Bronchial epithelial cell (primary cell): ENCODE measurements at regions not wholly inside any gene's neighbourhood (a gene's known extent, or its start where the extent isn't known, plus 50 kb on each side); places are given as distances from the start of the nearest gene placed in this dataset.

ENCODE experiments used
- DNase-seq: peaks from one replicate; pipeline ENCODE4 v3.0.0-alpha.2; 2010; ENCODE audit warnings: low read depth
- FAIRE-seq: peaks from 2 replicates; lab custom pipeline; 2011; peaks lifted over from hg19 to GRCh38; lab: Jason Lieb, UNC
- H3K27me3 ChIP-seq: 2 replicates; pipeline ENCODE4 v1.5.1; 2011; ENCODE audit warnings: low read length; ENCODE audit not compliant: control insufficient read depth, insufficient read depth
- H3K36me3 ChIP-seq: 2 replicates; pipeline ENCODE4 v1.5.1; 2011; ENCODE audit warnings: low read length; ENCODE audit not compliant: control insufficient read depth, insufficient read depth
- H3K4me3 ChIP-seq: 2 replicates; pipeline ENCODE4 v1.5.1; 2011; ENCODE audit warnings: mild to moderate bottlenecking, low read depth, low read length, control low read depth
- CTCF ChIP-seq: IDR thresholded peaks from 2 replicates; pipeline ENCODE4 v1.5.1; 2011; ENCODE audit warnings: mild to moderate bottlenecking, moderate library complexity, low read length, control low read depth, inconsistent platforms; ENCODE audit not compliant: insufficient read depth, severe bottlenecking

GRCh38 chr10:78729366-78729765 is 339.4 kb upstream of the ZMIZ1 start:
- FAIRE-seq (peak; percentile 36), DNase-seq (no peak)
- no peak for TF ChIP-seq CTCF
- no peak overlapping the region for H3K4me3 ChIP-seq
- H3K27me3 ChIP-seq = peaks cover 24% of the 10 kb centered on the region
- no peaks in the 10 kb centered on the region for H3K36me3 ChIP-seq

- Histone ChIP-seq H3K4me3 (no peak overlapping the region), H3K27me3 (peaks cover 22% of the 10 kb centered on the region), H3K36me3 (no peaks in the 10 kb centered on the region)
- FAIRE-seq (no peak), DNase-seq (no peak)
- no peak for TF ChIP-seq CTCF
Measured at GRCh38 chr10:78729800-78730199, 339.0 kb upstream of the ZMIZ1 start.

GRCh38 chr10:78730754-78731153 is 338.0 kb upstream of the ZMIZ1 start:
- no peak overlapping the region for H3K4me3 ChIP-seq
- H3K36me3 ChIP-seq = no peaks in the 10 kb centered on the region
- TF ChIP-seq CTCF = no peak
- H3K27me3 ChIP-seq = peaks cover 17% of the 10 kb centered on the region
- DNase-seq (no peak), FAIRE-seq (no peak)

GRCh38 chr10:78731675-78732074 is 337.1 kb upstream of the ZMIZ1 start:
- FAIRE-seq = no peak
- Histone ChIP-seq H3K36me3 (no peaks in the 10 kb centered on the region), H3K27me3 (peaks cover 18% of the 10 kb centered on the region), H3K4me3 (no peak overlapping the region)
- DNase-seq = no peak
- TF ChIP-seq CTCF = no peak

DNA sequence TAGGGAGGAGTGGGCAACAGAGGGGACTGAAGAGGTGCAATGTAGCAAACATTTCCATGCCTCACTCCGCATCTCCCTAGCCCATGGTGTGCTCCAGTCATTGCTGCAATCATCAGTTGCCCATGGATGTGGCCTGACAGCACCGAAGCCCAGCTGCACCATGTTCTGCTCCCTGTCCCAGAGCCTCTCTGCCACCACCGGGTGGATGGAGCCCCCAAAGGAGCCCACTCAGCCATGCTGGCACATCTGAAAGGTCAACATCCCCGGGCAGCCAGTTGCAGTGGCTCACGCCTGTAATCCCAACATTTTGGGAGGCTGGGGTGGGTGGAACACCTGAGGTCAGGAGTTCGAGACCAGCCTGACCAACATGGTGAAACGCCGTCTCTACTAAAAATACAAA is 336.4 kb upstream of the ZMIZ1 start:
- FAIRE-seq = no peak
- H3K27me3 ChIP-seq = peaks cover 18% of the 10 kb centered on the region
- H3K36me3 ChIP-seq = no peaks in the 10 kb centered on the region
- no peak for TF ChIP-seq CTCF
- DNase-seq = no peak
- no peak overlapping the region for H3K4me3 ChIP-seq

- Histone ChIP-seq H3K4me3 (no peak overlapping the region), H3K27me3 (peaks cover 20% of the 10 kb centered on the region), H3K36me3 (no peaks in the 10 kb centered on the region)
- TF ChIP-seq CTCF = no peak
- FAIRE-seq = no peak
- no peak for DNase-seq
Measured at GRCh38 chr10:78736926-78737630, 331.7 kb upstream of the ZMIZ1 start.
